Fibroblast of lung (primary cell): ENCODE measurements at regions not wholly inside any gene's neighbourhood (a gene's known extent, or its start where the extent isn't known, plus 50 kb on each side); places are given as distances from the start of the nearest gene placed in this dataset.
"Not testable (repeated sequence)": the region's sequence is repeated elsewhere in the genome, so short reads cannot be mapped to it uniquely, and the experiment has no call there.

Source experiments
- DNase-seq, 2 donors: peaks; one replicate each; pipeline versions ENCODE4 v3.0.0 to v3.0.0-alpha.2; 2010; ENCODE audit warnings: low read depth in 2 of 2
- H2AFZ ChIP-seq: 2 replicates; pipeline ENCODE4 v1.5.1; 2012; ENCODE audit warnings: low read length, control low read depth, inconsistent platforms
- H3K27ac ChIP-seq: 2 replicates; pipeline ENCODE4 v1.5.1; 2011; ENCODE audit warnings: low read length, control low read depth; ENCODE audit not compliant: insufficient read depth
- H3K27me3 ChIP-seq: 2 replicates; pipeline ENCODE4 v1.5.1; 2011; ENCODE audit warnings: mild to moderate bottlenecking, low read length; ENCODE audit not compliant: control insufficient read depth, insufficient read depth
- H3K36me3 ChIP-seq: 2 replicates; pipeline ENCODE4 v1.5.1; 2011; ENCODE audit warnings: low read length; ENCODE audit not compliant: control insufficient read depth, insufficient read depth
- H3K4me1 ChIP-seq: 2 replicates; pipeline ENCODE4 v1.5.1; 2011; ENCODE audit warnings: low read length; ENCODE audit not compliant: control insufficient read depth, insufficient read depth; ENCODE audit errors: extremely low read depth
- H3K4me2 ChIP-seq: 2 replicates; pipeline ENCODE4 v1.5.1; 2011; ENCODE audit warnings: low read length, control low read depth; ENCODE audit not compliant: insufficient read depth; ENCODE audit errors: extremely low read depth
- H3K4me3 ChIP-seq, 4 experiments: fragments of 200-600 bp in 1 of 4; sonication (generic) in 1 of 4; replicated peaks in 1 of 4; 2 replicates each; pipeline ENCODE4 v1.5.1; 2011 to 2016; ENCODE audit warnings: low read length in 4 of 4, low read depth in 3 of 4, mild to moderate bottlenecking in 3 of 4, control low read depth in 2 of 4, inconsistent platforms in 1 of 4, mixed read lengths in 1 of 4; ENCODE audit not compliant: insufficient read depth in 1 of 4; ENCODE audit errors: control extremely low read depth in 1 of 4
- H3K79me2 ChIP-seq: 2 replicates; pipeline ENCODE4 v1.5.1; 2012; ENCODE audit warnings: mild to moderate bottlenecking, low read length, inconsistent platforms; ENCODE audit not compliant: control insufficient read depth, insufficient read depth
- H3K9ac ChIP-seq: 2 replicates; pipeline ENCODE4 v1.5.1; 2011; ENCODE audit warnings: mild to moderate bottlenecking, low read length, control low read depth; ENCODE audit not compliant: insufficient read depth
- H3K9me3 ChIP-seq: 2 replicates; pipeline ENCODE4 v1.5.1; 2012; ENCODE audit warnings: low read depth, low read length; ENCODE audit not compliant: control insufficient read depth, insufficient read depth
- H4K20me1 ChIP-seq: 2 replicates; pipeline ENCODE4 v1.5.1; 2011; ENCODE audit warnings: low read length; ENCODE audit not compliant: control insufficient read depth, insufficient read depth; ENCODE audit errors: extremely low read depth
- EZH2 ChIP-seq: IDR thresholded peaks from 2 replicates; pipeline ENCODE4 v1.5.1; 2012; ENCODE audit warnings: low read length, control low read depth, mild to moderate bottlenecking; ENCODE audit errors: missing control alignments
- TF ChIP-seq, protein P1 (sequence below), 2 donors: IDR thresholded peaks in 1 of 2; conservative IDR thresholded peaks in 1 of 2; 1 replicate in 1 of 2; 2 replicates in 1 of 2; pipeline ENCODE4 v1.5.1; 2011 to 2012; ENCODE audit warnings: low read length in 2 of 2, control low read depth in 1 of 2, inconsistent platforms in 1 of 2, low read depth in 1 of 2, mild to moderate bottlenecking in 1 of 2

DNA sequence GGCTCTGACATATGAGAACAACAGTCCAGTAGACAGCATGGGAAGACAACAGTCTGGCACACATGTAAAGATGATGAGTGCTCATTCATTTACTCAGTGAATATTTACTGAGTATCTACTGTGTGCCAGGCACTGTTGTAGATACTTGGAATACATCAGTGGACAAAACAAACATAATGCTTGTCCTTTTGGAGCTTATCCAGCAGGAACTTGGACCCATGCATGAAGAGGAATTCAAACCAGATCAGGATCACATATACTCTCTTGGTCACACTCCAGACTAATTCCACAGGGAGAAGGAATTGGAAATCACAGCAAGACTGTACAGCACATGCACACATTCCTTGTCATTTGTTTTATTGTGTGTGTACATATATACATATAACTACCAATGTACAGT lies 217.6 kb upstream of the TTC29 start:
- no peaks in the 10 kb centered on the region for H3K4me1 ChIP-seq
- no peak overlapping the region for H3K4me2 ChIP-seq
- no peak overlapping the region for H3K4me3 ChIP-seq
- no peak for DNase-seq
- H3K9ac ChIP-seq = no peak overlapping the region
- no peak overlapping the region for H2AFZ ChIP-seq
- no peaks in the 10 kb centered on the region for H3K79me2 ChIP-seq
- H4K20me1 ChIP-seq = no peaks in the 10 kb centered on the region
- H3K27ac ChIP-seq = no peak overlapping the region
- H3K9me3 ChIP-seq = no peaks in the 10 kb centered on the region
- TF ChIP-seq, protein P1, sequence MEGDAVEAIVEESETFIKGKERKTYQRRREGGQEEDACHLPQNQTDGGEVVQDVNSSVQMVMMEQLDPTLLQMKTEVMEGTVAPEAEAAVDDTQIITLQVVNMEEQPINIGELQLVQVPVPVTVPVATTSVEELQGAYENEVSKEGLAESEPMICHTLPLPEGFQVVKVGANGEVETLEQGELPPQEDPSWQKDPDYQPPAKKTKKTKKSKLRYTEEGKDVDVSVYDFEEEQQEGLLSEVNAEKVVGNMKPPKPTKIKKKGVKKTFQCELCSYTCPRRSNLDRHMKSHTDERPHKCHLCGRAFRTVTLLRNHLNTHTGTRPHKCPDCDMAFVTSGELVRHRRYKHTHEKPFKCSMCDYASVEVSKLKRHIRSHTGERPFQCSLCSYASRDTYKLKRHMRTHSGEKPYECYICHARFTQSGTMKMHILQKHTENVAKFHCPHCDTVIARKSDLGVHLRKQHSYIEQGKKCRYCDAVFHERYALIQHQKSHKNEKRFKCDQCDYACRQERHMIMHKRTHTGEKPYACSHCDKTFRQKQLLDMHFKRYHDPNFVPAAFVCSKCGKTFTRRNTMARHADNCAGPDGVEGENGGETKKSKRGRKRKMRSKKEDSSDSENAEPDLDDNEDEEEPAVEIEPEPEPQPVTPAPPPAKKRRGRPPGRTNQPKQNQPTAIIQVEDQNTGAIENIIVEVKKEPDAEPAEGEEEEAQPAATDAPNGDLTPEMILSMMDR (conservative IDR thresholded peaks at IDR 0.05 in 1 of 2, IDR thresholded peaks at IDR 0.05 in 1 of 2; ENCODE audit: low read depth in 1 of 2, low read length in 2 of 2) = no peak
- TF ChIP-seq EZH2 = no peak
- H3K36me3 ChIP-seq = no peaks in the 10 kb centered on the region
- no peaks in the 10 kb centered on the region for H3K27me3 ChIP-seq

DNA sequence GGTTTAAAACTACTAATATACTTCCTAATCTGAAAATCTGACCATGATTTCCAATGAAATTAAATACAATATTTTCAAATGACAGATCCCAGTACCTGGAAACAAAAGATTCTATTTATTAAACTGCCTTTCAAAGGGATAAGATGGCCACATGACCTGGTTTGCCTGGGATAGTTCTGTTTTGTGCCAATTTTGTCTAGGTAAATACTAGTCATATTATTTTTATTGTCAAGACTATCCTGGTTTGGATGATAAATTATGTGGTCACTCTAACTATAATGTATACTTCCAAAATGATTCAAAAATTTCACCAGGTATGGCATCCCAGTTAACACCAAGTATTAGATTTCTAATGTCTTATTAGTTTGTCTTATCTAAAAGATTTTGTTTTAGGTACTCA lies 222.5 kb upstream of the TTC29 start:
- not testable (repeated sequence) for H3K79me2 ChIP-seq, DNase-seq, H3K27ac ChIP-seq, H3K4me3 ChIP-seq, H3K36me3 ChIP-seq, H3K4me1 ChIP-seq, H3K9me3 ChIP-seq, H3K27me3 ChIP-seq, H4K20me1 ChIP-seq, H2AFZ ChIP-seq, H3K4me2 ChIP-seq, H3K9ac ChIP-seq

DNA sequence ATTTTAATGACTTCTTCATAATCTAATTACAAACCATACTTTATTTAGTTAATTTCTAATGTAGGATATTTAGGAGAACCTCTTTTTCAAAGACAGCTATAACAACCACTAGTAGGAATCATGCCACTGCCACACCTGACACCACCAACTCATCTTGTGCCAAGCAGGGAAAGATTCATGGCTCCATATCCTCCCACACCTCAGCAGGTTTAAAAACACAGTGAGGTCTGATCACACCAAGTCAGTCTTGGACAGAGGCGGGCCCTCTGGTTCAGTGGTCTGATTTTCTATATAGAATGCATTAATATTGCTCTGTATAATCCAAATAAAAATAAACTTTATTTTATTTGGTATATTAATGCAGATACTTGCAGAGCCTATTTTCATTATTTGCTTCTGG lies 227.7 kb upstream of the TTC29 start:
- DNase-seq = no peak
- no peaks in the 10 kb centered on the region for H3K4me1 ChIP-seq
- H2AFZ ChIP-seq = no peak overlapping the region
- no peak overlapping the region for H3K4me3 ChIP-seq
- no peak overlapping the region for H3K4me2 ChIP-seq
- no peaks in the 10 kb centered on the region for H3K9me3 ChIP-seq
- no peak overlapping the region for H3K9ac ChIP-seq
- TF ChIP-seq, protein P1 (conservative IDR thresholded peaks at IDR 0.05 in 1 of 2, IDR thresholded peaks at IDR 0.05 in 1 of 2; ENCODE audit: low read depth in 1 of 2, low read length in 2 of 2) = no peak
- TF ChIP-seq EZH2 = no peak
- H3K27ac ChIP-seq = no peak overlapping the region
- no peaks in the 10 kb centered on the region for H3K27me3 ChIP-seq
- H3K79me2 ChIP-seq = no peaks in the 10 kb centered on the region
- H4K20me1 ChIP-seq = no peaks in the 10 kb centered on the region
- H3K36me3 ChIP-seq = no peaks in the 10 kb centered on the region
